Mucosa of gallbladder (tissue), 1 donor: ENCODE measurements at regions not wholly inside any gene's neighbourhood (a gene's known extent, or its start where the extent isn't known, plus 50 kb on each side); places are given as distances from the start of the nearest gene placed in this dataset.
"Not testable (repeated sequence)": the region's sequence is repeated elsewhere in the genome, so short reads cannot be mapped to it uniquely, and the experiment has no call there.

Experiments used
- DNase-seq: peaks from one replicate; pipeline ENCODE4 v3.0.0-alpha.2; 2020; ENCODE audit warnings: low spot score
- donor health status: DM: no; HTN: no; CAD: no.

DNA sequence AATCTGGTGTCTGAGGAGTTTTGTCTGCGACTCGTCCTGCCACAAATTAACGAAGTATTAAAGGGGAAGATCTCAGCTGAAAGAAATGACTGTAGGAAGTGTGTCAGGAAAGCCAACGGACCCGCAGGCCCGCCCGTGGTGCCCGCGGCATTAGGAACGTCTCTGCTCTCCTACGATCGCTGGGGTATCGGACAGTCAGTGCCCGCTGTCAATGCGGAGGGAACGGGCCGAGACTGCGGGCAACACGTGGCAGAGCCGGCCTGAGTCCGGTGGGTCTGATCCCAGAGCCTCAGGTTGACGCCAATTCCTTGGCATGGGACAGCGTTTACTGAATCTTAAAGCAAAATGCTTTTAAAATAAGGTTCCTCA is 128.7 kb downstream of the KBTBD2 start:
- DNase-seq = no peak

DNA sequence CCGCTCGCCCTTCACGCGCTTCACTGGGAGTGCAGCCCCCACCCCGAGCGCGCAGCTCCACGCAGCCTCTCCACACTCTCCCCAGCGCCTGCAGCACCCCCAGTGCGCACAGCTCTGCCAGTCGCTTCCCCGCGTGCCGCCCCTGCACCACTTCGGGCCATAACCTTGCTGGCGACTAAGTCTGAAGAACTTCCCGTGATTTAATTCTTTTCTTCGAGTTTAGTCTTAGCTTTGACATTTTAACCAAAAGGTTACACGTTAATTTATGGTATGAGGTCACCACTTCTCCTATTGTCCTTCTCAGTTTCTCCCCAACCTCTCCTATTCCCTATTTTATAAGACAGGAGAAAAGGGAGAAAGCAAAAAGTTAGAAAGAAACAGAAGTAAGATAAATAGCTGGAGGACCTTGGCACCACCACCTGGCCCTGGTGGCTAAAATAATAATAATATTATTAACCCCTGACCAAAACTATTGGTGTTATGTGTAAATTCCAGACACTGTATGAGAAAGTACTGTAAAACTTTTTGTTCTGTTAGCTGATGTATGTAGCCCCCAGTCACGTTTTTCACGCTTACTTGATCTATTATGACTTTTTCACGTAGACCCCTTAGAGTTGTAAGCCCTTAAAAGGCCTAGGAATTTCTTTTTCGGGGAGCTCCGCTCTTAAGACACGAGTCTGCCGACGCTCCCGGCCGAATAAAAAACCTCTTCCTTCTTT is 129.2 kb downstream of the KBTBD2 start:
- not testable (repeated sequence) for DNase-seq

GRCh38 chr7:32761451-32762205 is 129.9 kb downstream of the KBTBD2 start:
- DNase-seq = no peak

- DNase-seq = not testable (repeated sequence)
These were observed 130.8 kb downstream of the KBTBD2 start for GRCh38 chr7:32760755-32761154.

DNA sequence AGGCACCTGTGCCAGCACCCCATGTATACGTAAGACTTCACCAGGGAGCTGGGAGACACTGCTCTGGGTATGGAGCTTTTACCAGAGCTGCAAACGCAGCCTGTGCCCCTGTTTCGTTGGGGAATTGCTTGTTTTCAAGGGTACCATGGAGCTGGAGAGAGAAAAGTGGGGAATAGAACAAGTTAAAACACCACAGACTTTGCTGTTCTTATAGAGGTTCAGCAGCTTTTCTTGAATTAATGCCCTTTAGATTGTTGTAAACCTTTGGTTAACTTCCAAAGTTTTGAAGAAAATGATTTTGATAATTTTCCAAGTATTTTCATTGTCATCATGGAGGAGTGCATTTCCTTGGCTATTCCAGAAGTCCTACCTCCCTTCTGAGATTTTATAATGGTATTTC is 131.7 kb downstream of the KBTBD2 start:
- DNase-seq = not testable (repeated sequence)

GRCh38 chr7:32753872-32754271 is 137.7 kb downstream of the KBTBD2 start:
- DNase-seq = not testable (repeated sequence)

DNA sequence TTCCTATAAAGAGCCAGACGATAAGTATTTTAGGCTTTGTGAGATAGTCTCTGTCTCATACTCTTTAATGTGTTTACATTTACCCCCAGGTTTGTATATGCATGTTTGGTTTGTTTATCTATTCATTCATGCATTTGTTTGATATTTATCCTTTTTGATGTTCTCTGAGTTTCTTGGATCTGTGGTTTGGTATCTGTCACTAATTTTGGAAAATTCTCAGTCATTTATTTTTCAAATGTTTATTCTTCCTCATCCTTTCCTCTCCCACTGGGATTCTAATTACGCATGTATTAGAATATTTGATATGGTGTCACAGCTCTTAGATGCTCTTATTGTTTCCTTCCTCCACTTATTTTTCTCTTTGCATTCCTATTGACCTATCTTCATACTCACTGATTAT is 143.2 kb downstream of the KBTBD2 start:
- DNase-seq = not testable (repeated sequence)

GRCh38 chr7:32747443-32748148 is 144.0 kb downstream of the KBTBD2 start:
- not testable (repeated sequence) for DNase-seq

DNA sequence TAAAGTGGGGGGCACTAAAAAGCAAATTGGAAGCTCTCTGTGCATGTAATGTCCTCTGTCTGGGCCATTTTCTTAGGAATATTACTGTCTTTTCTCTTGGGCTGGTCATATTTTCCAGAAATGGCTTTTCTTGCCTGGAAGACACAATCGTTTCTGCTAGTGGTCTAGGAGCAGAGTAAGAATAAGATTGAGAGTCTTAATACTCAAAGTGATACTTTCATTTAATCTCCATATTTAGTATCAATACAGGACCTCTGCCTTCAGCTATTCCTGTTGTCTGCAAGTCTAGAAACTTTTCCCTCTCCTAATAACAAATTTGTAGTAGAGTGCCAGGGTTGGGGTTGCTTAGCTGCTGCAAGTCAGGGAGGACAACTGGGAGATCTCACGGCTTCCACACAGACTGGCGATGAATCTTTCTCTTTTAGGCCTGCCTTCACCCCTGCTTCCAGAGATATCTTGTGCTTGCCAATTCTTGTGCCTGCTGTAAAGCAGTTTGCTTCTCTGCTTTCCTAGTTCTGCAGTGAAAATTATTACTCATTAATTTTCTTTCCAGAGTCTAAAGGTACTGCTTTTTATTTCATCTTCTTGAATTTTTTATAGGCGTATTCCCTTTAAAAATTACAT is 149.6 kb downstream of the KBTBD2 start:
- not testable (repeated sequence) for DNase-seq

GRCh38 chr7:32739749-32740148 is 151.8 kb downstream of the KBTBD2 start:
- DNase-seq = not testable (repeated sequence)

DNA sequence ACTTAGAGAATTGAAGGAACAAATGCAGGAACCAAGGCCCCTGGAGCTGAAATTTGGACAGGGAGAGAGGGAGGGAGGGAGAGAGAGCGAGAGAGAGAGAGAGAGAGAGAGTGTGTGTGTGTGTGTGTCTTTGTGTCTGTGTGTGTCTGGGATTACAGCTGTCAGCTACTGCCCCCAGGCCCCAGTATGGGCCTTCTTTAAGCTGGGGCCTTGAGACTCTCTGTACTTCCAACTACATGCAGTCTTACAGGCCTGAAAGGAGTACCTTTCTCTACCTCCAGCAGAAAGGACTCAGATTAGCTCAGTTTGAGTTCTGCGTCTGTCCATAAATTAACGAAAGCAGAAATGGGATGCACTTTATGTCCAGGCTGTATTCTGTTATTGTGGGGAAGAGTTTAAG is 153.2 kb downstream of the KBTBD2 start:
- DNase-seq = not testable (repeated sequence)

DNA sequence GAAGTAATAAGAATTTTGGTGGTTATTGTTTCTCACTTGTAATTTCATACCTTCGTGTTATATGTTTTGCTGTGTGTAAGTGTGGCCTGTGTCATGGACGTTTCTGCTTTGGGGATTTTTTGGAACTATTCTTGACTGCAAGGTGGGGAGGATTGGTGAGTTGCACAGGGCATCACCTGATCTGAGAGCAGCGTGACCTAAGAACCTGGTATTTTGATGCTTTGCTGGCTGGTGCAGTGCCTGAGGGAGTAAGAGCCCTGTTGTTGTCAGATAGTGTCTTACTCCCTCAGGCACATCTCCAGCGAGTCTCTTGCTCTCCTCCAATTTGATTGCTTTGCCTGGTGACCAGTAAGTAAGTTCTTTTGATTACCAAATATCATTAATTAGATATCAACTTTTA is 158.8 kb downstream of the KBTBD2 start:
- not testable (repeated sequence) for DNase-seq

- not testable (repeated sequence) for DNase-seq
These were observed 162.3 kb downstream of the KBTBD2 start for GRCh38 chr7:32729335-32729675.

GRCh38 chr7:32728412-32729334 is 162.9 kb downstream of the KBTBD2 start:
- DNase-seq = peak; percentile 52

- DNase-seq = peak; percentile 11
These were observed 163.8 kb downstream of the KBTBD2 start for GRCh38 chr7:32727483-32728411.

DNA sequence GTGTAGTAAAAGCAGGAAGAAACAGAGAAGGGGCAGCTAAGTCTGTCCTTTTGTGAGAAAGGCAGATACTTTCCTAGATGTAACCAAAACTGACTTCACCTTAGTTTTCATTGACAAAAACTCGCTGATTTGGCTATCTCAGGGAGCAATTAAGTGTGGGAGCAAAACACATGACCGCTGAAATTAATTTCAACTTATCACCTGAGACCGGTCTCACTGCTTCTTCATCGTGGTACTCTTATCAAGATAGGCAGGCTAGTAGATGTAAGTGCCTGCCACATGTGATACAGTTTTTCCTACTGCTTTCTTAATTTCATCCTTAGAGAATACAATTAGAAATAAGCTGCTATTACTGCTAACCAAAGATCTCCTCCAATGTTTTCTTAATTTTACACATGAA is 168.7 kb downstream of the KBTBD2 start:
- DNase-seq = not testable (repeated sequence)

- no peak for DNase-seq
These were observed 197.4 kb downstream of the KBTBD2 start for GRCh38 chr7:32694182-32694581.

DNA sequence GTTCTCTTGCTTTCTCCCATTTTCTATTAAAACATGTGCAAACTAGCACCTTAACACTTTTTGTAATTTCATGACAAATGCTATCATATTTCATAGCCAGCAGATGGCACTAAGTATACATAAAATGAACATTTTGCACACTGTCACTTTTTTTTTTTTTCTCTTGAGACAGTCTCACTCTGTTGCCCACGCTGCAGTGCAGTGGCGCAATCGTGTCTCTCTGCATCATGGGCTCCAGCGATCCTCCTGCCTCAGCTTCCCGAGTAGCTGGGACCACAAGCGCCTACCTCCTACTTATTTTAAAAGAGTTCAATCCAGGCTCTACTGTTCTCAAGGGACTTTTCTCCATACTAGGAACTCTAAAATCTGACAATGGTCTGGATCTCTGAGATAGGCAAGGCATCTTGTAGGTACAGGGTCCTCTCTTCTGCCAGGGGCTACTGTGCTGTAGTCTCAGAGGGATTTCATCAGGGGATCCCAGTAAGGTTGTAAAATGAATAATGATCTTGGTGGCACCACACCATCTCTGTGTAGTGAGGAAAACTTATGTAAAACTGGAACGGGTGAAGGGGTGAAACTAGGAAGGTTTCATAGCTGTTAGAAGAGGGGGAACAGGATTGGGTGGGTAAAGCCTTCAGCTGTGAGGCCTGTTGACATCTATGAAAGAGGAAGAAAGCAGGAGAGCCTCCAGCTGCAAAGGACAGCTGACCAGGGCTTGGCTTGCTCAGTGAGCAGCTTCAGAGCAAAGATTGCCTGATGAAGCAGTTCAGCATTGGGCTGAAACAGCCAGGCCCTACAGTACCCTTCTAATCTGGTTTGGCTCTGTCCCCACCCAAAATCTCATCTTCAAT is 196.9 kb downstream of the AVL9 start:
- peak; percentile 31 for DNase-seq

DNA sequence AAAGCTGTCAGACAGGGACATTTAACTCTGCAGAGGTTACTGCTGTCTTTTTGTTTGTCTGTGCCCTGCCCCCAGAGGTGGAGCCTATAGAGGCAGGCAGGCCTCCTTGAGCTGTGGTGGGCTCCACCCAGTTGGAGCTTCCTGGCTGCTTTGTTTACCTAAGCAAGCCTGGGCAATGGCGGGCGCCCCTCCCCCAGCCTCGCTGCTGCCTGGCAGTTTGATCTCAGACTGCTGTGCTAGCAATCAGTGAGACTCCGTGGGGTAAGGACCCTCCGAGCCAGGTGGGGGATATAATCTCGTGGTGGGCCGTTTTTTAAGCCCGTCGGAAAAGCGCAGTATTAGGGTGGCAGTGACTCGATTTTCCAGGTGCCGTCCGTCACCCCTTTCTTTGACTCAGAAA is 192.8 kb downstream of the AVL9 start:
- not testable (repeated sequence) for DNase-seq
